Endothelial cell of umbilical vein (primary cell): ENCODE measurements at regions not wholly inside any gene's neighbourhood (a gene's known extent, or its start where the extent isn't known, plus 50 kb on each side); places are given as distances from the start of the nearest gene placed in this dataset.

Experiments used
- BruUV-seq: library from RNA; stranded (reverse); fragments of 400-500 nt; replicated peaks from 2 replicates; lab custom pipeline; 2021; lab: Mats Ljungman, UMichigan
- CTCF ChIA-PET: fragments of 300-600, 350-600 bp; sonication (Branson Sonifier 250); formaldehyde crosslinking; loops from one replicate; lab custom pipeline; 2021; ENCODE audit warnings: antibody characterized with exemption, inconsistent platforms; lab: Charles Lee
- POLR2A ChIA-PET: fragments of 300-600, 350-600 bp; sonication (Branson Sonifier 250); formaldehyde crosslinking; loops from one replicate; lab custom pipeline; 2021; ENCODE audit warnings: antibody characterized with exemption, inconsistent platforms; lab: Charles Lee
- DNase-seq: peaks from one replicate; pipeline ENCODE4 v3.0.0-alpha.2; 2011; ENCODE audit warnings: low read depth, low spot score
- FAIRE-seq: peaks from 2 replicates; lab custom pipeline; 2011; peaks lifted over from hg19 to GRCh38; lab: Jason Lieb, UNC
- H2AFZ ChIP-seq: 2 replicates; pipeline ENCODE4 v1.6.0; 2012; ENCODE audit warnings: low read depth, low read length, control low read depth, inconsistent platforms
- H3K27ac ChIP-seq: 2 replicates; pipeline ENCODE4 v1.5.1; 2011; ENCODE audit warnings: low read depth, mild to moderate bottlenecking, control low read depth, low read length, moderate library complexity; ENCODE audit not compliant: insufficient read depth
- H3K27me3 ChIP-seq, 2 experiments: 2 replicates each; pipeline versions ENCODE4 v1.6.0 to v1.6.1; 2011; ENCODE audit warnings: low read length in 2 of 2, mixed read lengths in 1 of 2; ENCODE audit not compliant: control insufficient read depth in 2 of 2, insufficient read depth in 2 of 2
- H3K36me3 ChIP-seq, 2 experiments: 2 replicates in 1 of 2; 3 replicates in 1 of 2; pipeline ENCODE4 v1.5.1; 2011; ENCODE audit warnings: low read length in 2 of 2, mild to moderate bottlenecking in 1 of 2, moderate library complexity in 1 of 2; ENCODE audit not compliant: control insufficient read depth in 2 of 2, insufficient read depth in 2 of 2; ENCODE audit errors: extremely low read depth in 1 of 2
- H3K4me1 ChIP-seq: 3 replicates; pipeline ENCODE4 v1.5.1; 2011; ENCODE audit warnings: mild to moderate bottlenecking, low read length; ENCODE audit not compliant: control insufficient read depth, insufficient read depth; ENCODE audit errors: extremely low read depth
- H3K4me2 ChIP-seq: 2 replicates; pipeline ENCODE4 v1.6.1; 2011; ENCODE audit warnings: low read length, control low read depth, mixed read lengths; ENCODE audit not compliant: insufficient read depth
- H3K4me3 ChIP-seq, 3 experiments: fragments of 200-600 bp in 1 of 3; sonication (generic), shearing (Covaris generic) in 1 of 3; replicated peaks in 1 of 3; 2 replicates each; pipeline ENCODE4 v1.5.1; 2011 to 2016; ENCODE audit warnings: control low read depth in 3 of 3, low read length in 3 of 3, mild to moderate bottlenecking in 2 of 3, inconsistent platforms in 1 of 3, low read depth in 1 of 3, moderate library complexity in 1 of 3; ENCODE audit not compliant: insufficient read depth in 1 of 3
- H3K79me2 ChIP-seq: 2 replicates; pipeline ENCODE4 v1.6.0; 2012; ENCODE audit warnings: low read length, inconsistent platforms; ENCODE audit not compliant: control insufficient read depth, insufficient read depth
- H3K9ac ChIP-seq: replicated peaks from 2 replicates; pipeline ENCODE3; 2011; ENCODE audit warnings: low read length, control low read depth; ENCODE audit not compliant: insufficient read depth; ENCODE audit errors: extremely low read depth
- H3K9me1 ChIP-seq: replicated peaks from 3 replicates; pipeline ENCODE4 v1.6.0; 2011; ENCODE audit warnings: mild to moderate bottlenecking, low read length; ENCODE audit not compliant: control insufficient read depth, insufficient read depth; ENCODE audit errors: extremely low read depth
- H3K9me3 ChIP-seq: replicated peaks from 2 replicates; pipeline ENCODE4 v1.5.1; 2012; ENCODE audit warnings: low read length, inconsistent platforms; ENCODE audit not compliant: control insufficient read depth, insufficient read depth
- H4K20me1 ChIP-seq: replicated peaks from 2 replicates; pipeline ENCODE3; 2011; ENCODE audit warnings: mild to moderate bottlenecking, low read length; ENCODE audit not compliant: control insufficient read depth, insufficient read depth; ENCODE audit errors: extremely low read depth
- CTCF ChIP-seq, 2 donors: IDR thresholded peaks; 1 replicate in 1 of 2; 2 replicates in 1 of 2; pipeline ENCODE4 v1.5.1; 2011; ENCODE audit warnings: low read length in 2 of 2, mild to moderate bottlenecking in 2 of 2, moderate library complexity in 2 of 2, control low read depth in 1 of 2, inconsistent platforms in 1 of 2, low read depth in 1 of 2; ENCODE audit not compliant: insufficient read depth in 1 of 2; ENCODE audit errors: extremely low read depth in 1 of 2
- EZH2 ChIP-seq: IDR thresholded peaks from 2 replicates; pipeline ENCODE4 v1.6.1; 2012; ENCODE audit warnings: borderline replicate concordance, low read depth, mild to moderate bottlenecking, moderate library complexity, low read length, inconsistent platforms; ENCODE audit not compliant: severe bottlenecking
- FOS ChIP-seq: IDR thresholded peaks from 2 replicates; pipeline ENCODE4 v1.6.1; 2011; ENCODE audit warnings: mild to moderate bottlenecking, low read length, moderate library complexity, borderline replicate concordance; ENCODE audit not compliant: insufficient read depth
- GATA2 ChIP-seq: IDR thresholded peaks from 2 replicates; pipeline ENCODE4 v1.7.0; 2011; ENCODE audit warnings: low read depth, mild to moderate bottlenecking, moderate library complexity, mixed read lengths, low read length; ENCODE audit not compliant: insufficient read length, insufficient read depth
- JUN ChIP-seq: IDR thresholded peaks from 2 replicates; pipeline ENCODE4 v1.6.1; 2011; ENCODE audit warnings: borderline replicate concordance, low read depth; ENCODE audit not compliant: insufficient read length, insufficient read depth
- MYC ChIP-seq: IDR thresholded peaks from one replicate; pipeline ENCODE4 v1.6.1; 2011; ENCODE audit warnings: mild to moderate bottlenecking, low read depth, low read length
- POLR2A ChIP-seq: IDR thresholded peaks from 2 replicates; pipeline ENCODE4 v1.6.1; 2012; ENCODE audit warnings: low read depth, mild to moderate bottlenecking, control low read depth, low read length
- POLR2AphosphoS5 ChIP-seq: IDR thresholded peaks from 2 replicates; pipeline ENCODE4 v1.6.1; 2012; ENCODE audit warnings: low read depth, mild to moderate bottlenecking, control low read depth, low read length, moderate library complexity; ENCODE audit not compliant: insufficient read depth
- dilution Hi-C: fragments of 300-500 bp; cut with MboI; formaldehyde crosslinking; loops from one replicate; pipeline ENCODE4 v1.15.0; 2019; ENCODE audit warnings: low sequenced_read_pairs; ENCODE audit not compliant: extremely low pct_ligation_motif_present
- intact Hi-C: fragments of 100-400 bp; cut with micrococcal nuclease; formaldehyde crosslinking; loops from one replicate; pipeline ENCODE4 v1.10.0; 2022
- TF ChIP-seq, protein P1 (sequence below): IDR thresholded peaks from 2 replicates; pipeline ENCODE4 v1.6.1; 2011; ENCODE audit not compliant: insufficient read depth, insufficient read length

- no peak overlapping the region for H2AFZ ChIP-seq
- CTCF ChIA-PET: interaction anchor here (1.3 to 1.6 kb wide), 3 partner anchors 20 to 286 kb away, joined by 3 to 4 read pairs (median 4); no protein-coding TSS in a partner anchor
- BruUV-seq: no TSS peak
Measured at GRCh38 chr18:59049721-59050660, 89.7 kb upstream of the SEC11C start.

More at GRCh38 chr18:59049721-59050660, 89.7 kb upstream of the SEC11C start:
- dilution Hi-C loops: loop anchor here (25.0 kb wide), 1 partner anchor 263 kb away; no protein-coding TSS in a partner anchor
- Histone ChIP-seq H3K27ac (no peak overlapping the region), H3K79me2 (no peaks in the 10 kb centered on the region), H4K20me1 (no peaks in the 10 kb centered on the region), H3K4me3 (no peak overlapping the region), H3K4me1 (no peaks in the 10 kb centered on the region), H3K9me1 (no peaks in the 10 kb centered on the region), H3K4me2 (no peak overlapping the region), H3K27me3 (peaks cover 0 to 4% of the 10 kb centered on the region in 2 experiments), H3K9me3 (no peaks in the 10 kb centered on the region), H3K9ac (no peak overlapping the region), H3K36me3 (no peaks in the 10 kb centered on the region)
- DNase-seq: no peak
- POLR2A ChIA-PET: no interaction called here
- FAIRE-seq: no peak
- intact Hi-C loops: no loop called here
- TF ChIP-seq, protein P1, sequence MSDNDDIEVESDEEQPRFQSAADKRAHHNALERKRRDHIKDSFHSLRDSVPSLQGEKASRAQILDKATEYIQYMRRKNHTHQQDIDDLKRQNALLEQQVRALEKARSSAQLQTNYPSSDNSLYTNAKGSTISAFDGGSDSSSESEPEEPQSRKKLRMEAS: no peak
- TF ChIP-seq CTCF (IDR thresholded peaks at IDR 0.05; ENCODE audit: extremely low read depth in 1 of 2, insufficient read depth in 1 of 2, low read depth in 1 of 2, low read length in 2 of 2): no peak
- no peak for TF ChIP-seq MYC
- no peak for TF ChIP-seq FOS
- TF ChIP-seq GATA2: no peak
- TF ChIP-seq EZH2: no peak
- no peak for TF ChIP-seq JUN
- TF ChIP-seq POLR2AphosphoS5: no peak
- TF ChIP-seq POLR2A: no peak
